ENCODE measurements at regions not wholly inside any gene's neighbourhood (a gene's known extent, or its start where the extent isn't known, plus 50 kb on each side); places are given as distances from the start of the nearest gene placed in this dataset.

- no peak for TF ChIP-seq POLR2A (IDR thresholded peaks at IDR 0.05; ENCODE audit: low read depth, low read length)
- TF ChIP-seq POLR2AphosphoS5 (IDR thresholded peaks at IDR 0.05; ENCODE audit: low read depth, low read length): no peak
- no peak for TF ChIP-seq TAF1 (IDR thresholded peaks at IDR 0.05; ENCODE audit: borderline replicate concordance, low read depth, low read length)
Observed at GRCh38 chr4:63460075-63460474, 949.2 kb downstream of the TECRL start.
